ENCODE measurements at regions not wholly inside any gene's neighbourhood (a gene's known extent, or its start where the extent isn't known, plus 50 kb on each side); places are given as distances from the start of the nearest gene placed in this dataset.

GRCh38 chr4:120353235-120353634 lies 286.6 kb upstream of the MAD2L1 start (continued):
- no peak for TF ChIP-seq ZNF580 (CRISPR knock-in tag; IDR thresholded peaks at IDR 0.05; ENCODE audit: borderline replicate concordance, low read depth)

GRCh38 chr4:120352739-120353138 lies 286.1 kb upstream of the MAD2L1 start:
- Histone ChIP-seq H3K4me3 (replicated peaks in 1 of 3; ENCODE audit: insufficient read depth in 1 of 3, low read depth in 2 of 3, low read length in 3 of 3) (no peak overlapping the region), H3K79me2 (ENCODE audit: insufficient read depth, low read length) (no peaks in the 10 kb centered on the region), H3K27ac (ENCODE audit: extremely low read length, insufficient read depth, low read length) (no peak overlapping the region), H3K9ac (ENCODE audit: insufficient read depth, low read depth, low read length) (no peak overlapping the region), H3K4me1 (ENCODE audit: insufficient read depth, low read length) (no peaks in the 10 kb centered on the region), H3K9me3 (ENCODE audit: low read length) (no peaks in the 10 kb centered on the region), H3K36me3 (replicated peaks in 1 of 2; ENCODE audit: control insufficient read depth in 1 of 2, insufficient read depth in 2 of 2, low read length in 2 of 2) (no peaks in the 10 kb centered on the region), H3K4me2 (ENCODE audit: low read depth, low read length) (no peak overlapping the region), H4K20me1 (ENCODE audit: insufficient read depth, low read length) (no peaks in the 10 kb centered on the region), H3K27me3 (ENCODE audit: control insufficient read depth in 1 of 2, insufficient read depth in 2 of 2, low read length in 2 of 2) (no peaks in the 10 kb centered on the region), H2AFZ (ENCODE audit: low read length) (no peak overlapping the region)
- TF ChIP-seq MAZ (IDR thresholded peaks at IDR 0.05; ENCODE audit: borderline replicate concordance, low read depth, low read length), result no peak
- TF ChIP-seq MAZ (CRISPR knock-in tag; IDR thresholded peaks at IDR 0.05; ENCODE audit: low read depth), result no peak
- no peak for DNase-seq (ENCODE audit: low spot score)
- POLR2A ChIA-PET, result no interaction called here
- no peak for ATAC-seq
- intact Hi-C loops (cut with micrococcal nuclease; ENCODE audit: unreplicated experiment) (loop anchor here (10.0 kb wide), 1 partner anchor 112 kb away; no protein-coding TSS in a partner anchor), in situ Hi-C loops (cut with HindIII; ENCODE audit: extremely low pct_ligation_motif_present, low pct_unique_long_range_greater_than_20kb) (no loop called here)
- no peak for FAIRE-seq
- 0% methylated on average over 1 of the region's 1 CpG for WGBS (ENCODE audit: low lambda C conversion rate)
- BruUV-seq (replicated peaks), result no TSS peak
- CTCF ChIA-PET (ENCODE audit: low intra/inter-chr PET ratio, low total read pairs), result no interaction called here

- Histone ChIP-seq H2AFZ (ENCODE audit: low read length) (no peak overlapping the region), H3K4me3 (replicated peaks in 1 of 3; ENCODE audit: insufficient read depth in 1 of 3, low read depth in 2 of 3, low read length in 3 of 3) (no peak overlapping the region), H3K27ac (ENCODE audit: extremely low read length, insufficient read depth, low read length) (no peak overlapping the region), H3K4me2 (ENCODE audit: low read depth, low read length) (no peak overlapping the region), H3K79me2 (ENCODE audit: insufficient read depth, low read length) (no peaks in the 10 kb centered on the region), H3K36me3 (replicated peaks in 1 of 2; ENCODE audit: control insufficient read depth in 1 of 2, insufficient read depth in 2 of 2, low read length in 2 of 2) (no peaks in the 10 kb centered on the region), H4K20me1 (ENCODE audit: insufficient read depth, low read length) (no peaks in the 10 kb centered on the region), H3K9me3 (ENCODE audit: low read length) (no peaks in the 10 kb centered on the region), H3K9ac (ENCODE audit: insufficient read depth, low read depth, low read length) (no peak overlapping the region), H3K4me1 (ENCODE audit: insufficient read depth, low read length) (no peaks in the 10 kb centered on the region), H3K27me3 (ENCODE audit: control insufficient read depth in 1 of 2, insufficient read depth in 2 of 2, low read length in 2 of 2) (no peaks in the 10 kb centered on the region; a peak in 1 of 5 replicates)
- TF ChIP-seq ZNF207 (IDR thresholded peaks at IDR 0.05; ENCODE audit: borderline replicate concordance) (no peak), TRAFD1 (CRISPR knock-in tag; IDR thresholded peaks at IDR 0.05; ENCODE audit: borderline replicate concordance) (no peak), ZBTB7B (CRISPR knock-in tag; IDR thresholded peaks at IDR 0.05) (no peak), KLF9 (CRISPR knock-in tag; IDR thresholded peaks at IDR 0.05; ENCODE audit: low read depth) (no peak), NFE2L1 (CRISPR knock-in tag; IDR thresholded peaks at IDR 0.05; ENCODE audit: borderline replicate concordance) (no peak), E2F5 (CRISPR knock-in tag; conservative IDR thresholded peaks at IDR 0.05) (no peak), NCOA1 (CRISPR knock-in tag; IDR thresholded peaks at IDR 0.05) (no peak), NFE2L2 (IDR thresholded peaks at IDR 0.05; ENCODE audit: low read length) (no peak), KDM2A (CRISPR knock-in tag; IDR thresholded peaks at IDR 0.05; ENCODE audit: borderline replicate concordance, low read depth) (no peak), PRMT3 (CRISPR knock-in tag; IDR thresholded peaks at IDR 0.05; ENCODE audit: borderline replicate concordance, low read depth) (no peak)
- ChIA-PET CTCF (ENCODE audit: low intra/inter-chr PET ratio, low total read pairs) (no interaction called here), POLR2A (no interaction called here)
- FAIRE-seq, result no peak
- ATAC-seq, result no peak
- DNase-seq (ENCODE audit: low spot score), result no peak
- in situ Hi-C loops (cut with HindIII; ENCODE audit: extremely low pct_ligation_motif_present, low pct_unique_long_range_greater_than_20kb) (no loop called here), intact Hi-C loops (cut with micrococcal nuclease; ENCODE audit: unreplicated experiment) (no loop called here)
- BruUV-seq (replicated peaks), result no TSS peak
- WGBS (ENCODE audit: low lambda C conversion rate), result 2% methylated on average over 1 of the region's 1 CpG
Observed at GRCh38 chr4:120348948-120349347, 282.3 kb upstream of the MAD2L1 start.

All from HepG2 (cell line).